Urothelium cell line (cell line): ENCODE measurements at regions not wholly inside any gene's neighbourhood (a gene's known extent, or its start where the extent isn't known, plus 50 kb on each side); places are given as distances from the start of the nearest gene placed in this dataset.
A peak's percentile ranks its signal among the peaks of the same experiment; 100 is the strongest.

ENCODE experiments used
- DNase-seq: peaks from one replicate; pipeline ENCODE4 v3.0.0; 2011; ENCODE audit warnings: low spot score, mixed read lengths
- FAIRE-seq: peaks from 2 replicates; lab custom pipeline; 2011; peaks lifted over from hg19 to GRCh38; lab: Jason Lieb, UNC

DNA sequence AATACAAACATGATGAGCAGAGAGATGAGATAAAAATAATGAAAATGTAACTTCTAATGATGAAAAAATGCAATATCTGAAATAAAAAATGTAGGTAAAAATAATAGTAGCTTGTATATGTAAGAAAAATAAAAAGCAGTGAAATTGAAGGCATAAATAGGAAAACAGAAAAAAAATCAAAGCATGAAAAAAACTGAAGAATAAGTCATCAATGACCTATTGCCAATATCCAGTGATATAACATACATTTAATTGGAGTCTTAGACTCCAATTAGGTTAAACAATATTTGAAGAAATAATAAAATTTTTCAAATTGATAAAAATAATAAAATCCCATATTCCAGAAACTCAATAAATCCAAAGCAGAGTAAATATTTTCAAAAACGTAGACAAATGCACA is 114.0 kb upstream of the HDGFL1 start:
- no peak for DNase-seq
- FAIRE-seq = no peak

DNA sequence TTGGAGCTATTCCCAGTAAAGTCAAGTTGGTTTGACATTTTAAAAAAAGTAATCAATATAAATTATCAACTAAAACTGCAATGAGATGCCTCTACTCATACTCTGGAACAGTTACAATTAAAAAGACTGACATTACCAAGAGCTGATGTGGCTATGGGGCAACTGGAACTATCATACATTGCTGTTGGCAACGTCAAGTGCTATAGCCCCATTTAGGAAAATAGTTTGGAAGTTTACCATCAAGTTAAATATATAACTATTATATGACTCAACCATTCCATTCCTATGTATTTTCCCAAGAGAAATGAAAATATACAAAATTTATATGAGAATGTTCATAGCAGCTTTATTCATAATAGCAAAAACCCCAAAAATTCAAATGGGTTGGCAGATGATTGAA is 111.4 kb upstream of the HDGFL1 start:
- FAIRE-seq (no peak), DNase-seq (no peak)

DNA sequence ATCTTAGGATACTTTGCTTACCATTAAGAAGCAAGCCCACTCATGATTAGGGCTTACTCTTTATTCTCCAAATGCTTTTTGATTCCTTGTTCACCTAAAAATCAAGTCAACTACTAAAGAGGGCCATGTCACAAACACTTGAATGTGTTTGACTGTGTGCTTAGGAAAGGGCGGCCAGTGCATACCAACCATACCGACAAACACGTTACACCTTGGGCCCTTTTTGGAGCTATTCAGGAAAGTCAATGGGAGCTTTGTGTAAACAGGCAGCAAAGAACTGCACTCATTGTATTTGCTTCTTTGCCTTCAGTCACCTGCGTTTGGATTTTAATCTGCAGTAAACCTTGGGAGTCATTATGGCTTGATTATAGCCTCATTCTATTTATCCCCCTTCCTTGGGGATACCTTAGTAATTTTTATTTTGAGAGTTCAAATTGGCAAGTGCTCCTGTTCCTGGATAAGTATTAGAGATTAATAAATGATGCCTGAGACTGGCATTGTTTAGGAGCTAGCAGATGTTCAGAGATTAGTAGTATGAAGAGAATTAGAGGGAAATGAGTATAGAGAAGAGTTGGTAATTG is 102.6 kb upstream of the HDGFL1 start:
- no peak for DNase-seq
- FAIRE-seq = no peak

DNA sequence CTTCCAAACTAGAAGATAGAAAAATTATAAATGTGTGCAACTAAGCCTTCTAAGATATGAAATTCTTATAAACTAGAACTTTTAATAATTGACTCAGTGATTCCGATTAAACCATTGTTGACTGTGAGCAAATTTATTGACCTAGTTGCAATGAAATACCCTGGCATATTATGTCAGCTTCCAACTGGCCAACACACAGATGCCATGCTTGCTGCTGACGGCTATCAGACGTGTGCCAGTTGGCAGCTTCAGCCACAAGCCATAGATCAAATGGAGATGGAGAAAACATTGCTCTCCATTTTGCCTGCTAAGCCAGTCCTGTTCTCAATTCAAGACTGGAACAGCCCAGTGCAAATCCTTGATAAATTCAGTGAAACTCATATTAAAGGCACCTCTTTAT is 101.7 kb upstream of the HDGFL1 start:
- no peak for FAIRE-seq
- DNase-seq = no peak

DNA sequence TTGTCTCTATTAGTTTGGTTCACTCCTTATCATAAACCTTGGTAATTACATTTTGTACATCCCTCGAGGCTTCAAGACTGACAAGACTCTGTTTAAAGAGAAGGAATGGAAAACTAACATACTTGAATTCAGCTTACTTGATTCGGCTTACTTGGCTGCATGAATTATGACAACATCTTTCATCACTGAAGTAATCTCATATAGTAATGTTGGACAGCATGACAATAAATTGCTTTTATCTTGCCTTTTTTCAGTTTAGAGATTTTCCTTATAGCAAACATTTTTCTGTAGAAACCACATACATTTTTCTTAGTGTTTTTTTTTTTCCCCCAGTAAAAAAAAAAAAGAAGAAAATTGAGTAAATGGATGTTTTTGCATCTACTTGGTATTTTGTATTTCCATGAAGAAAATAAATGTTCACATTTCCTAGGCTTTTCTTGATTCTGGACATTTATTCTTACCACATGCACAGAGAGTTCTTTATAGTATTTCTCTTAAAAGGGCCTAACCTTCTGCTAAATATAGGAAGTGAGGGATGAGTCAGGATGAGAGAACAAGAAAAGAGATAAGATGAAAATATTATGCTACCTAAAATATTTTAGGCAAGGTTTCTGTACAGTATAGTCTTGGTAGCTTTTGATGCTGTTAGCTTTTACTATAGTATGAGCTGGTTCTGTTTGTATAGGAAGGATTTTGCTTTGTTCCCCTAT is 101.0 kb upstream of the HDGFL1 start:
- DNase-seq = no peak
- FAIRE-seq = no peak

DNA sequence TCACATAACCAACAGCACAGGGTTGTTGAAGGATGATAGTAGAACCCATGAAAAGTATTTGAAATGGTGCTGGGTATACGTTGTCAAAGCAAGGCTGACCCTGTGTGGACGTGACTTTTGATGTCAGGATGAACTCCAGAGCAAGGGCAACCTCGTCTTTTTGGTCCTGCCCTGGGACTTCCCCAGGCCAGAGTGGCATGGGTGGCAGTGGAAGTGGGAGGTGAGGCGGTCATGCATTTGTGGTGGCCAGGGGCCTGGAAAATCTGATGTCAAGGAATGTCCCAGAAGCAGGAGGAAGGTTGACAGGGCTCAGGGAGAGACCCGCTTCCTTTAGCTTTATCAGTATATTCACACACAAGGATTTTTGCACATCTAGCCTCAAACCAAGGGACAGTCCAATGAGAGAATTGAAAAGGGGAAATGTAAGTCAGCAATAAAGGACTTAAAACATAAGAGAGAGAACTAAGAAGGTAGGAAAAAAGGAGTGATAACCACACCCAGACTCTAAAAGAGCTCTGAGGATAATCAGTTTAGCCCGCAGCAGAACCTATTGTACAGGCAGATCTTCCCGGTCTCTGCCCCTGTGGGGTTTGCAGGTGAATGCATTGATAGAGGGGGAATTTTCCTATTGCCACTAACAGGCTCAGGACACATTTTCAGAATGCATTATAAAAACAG is 98.8 kb upstream of the HDGFL1 start:
- DNase-seq = no peak
- FAIRE-seq = no peak

DNA sequence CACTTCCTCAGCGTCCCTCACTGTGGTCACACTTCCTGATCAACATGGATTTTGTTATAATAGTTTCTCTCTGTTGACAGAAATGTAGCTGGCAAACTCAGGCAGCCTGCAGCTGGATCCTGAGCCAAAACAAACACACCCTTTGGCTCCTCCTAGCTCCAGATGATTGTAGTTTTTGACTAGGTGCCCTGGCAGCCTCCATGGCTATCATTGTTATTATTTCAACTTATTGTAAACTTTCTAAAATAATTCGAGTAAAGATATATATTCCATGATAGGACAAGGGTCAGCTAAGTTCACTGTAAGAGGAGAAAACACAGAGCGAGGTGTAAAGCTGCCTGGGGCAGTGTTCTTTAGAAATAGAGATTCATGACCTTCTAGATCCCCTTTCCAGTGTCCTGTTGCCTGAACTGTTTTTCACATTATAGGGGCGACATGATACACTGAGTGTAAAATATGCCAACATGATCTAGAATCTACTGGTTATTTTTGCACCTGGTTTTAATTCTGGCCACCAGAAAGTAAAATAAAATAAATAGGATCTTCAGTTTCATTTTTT is 98.2 kb upstream of the HDGFL1 start:
- FAIRE-seq (no peak), DNase-seq (peak; percentile 15)

DNA sequence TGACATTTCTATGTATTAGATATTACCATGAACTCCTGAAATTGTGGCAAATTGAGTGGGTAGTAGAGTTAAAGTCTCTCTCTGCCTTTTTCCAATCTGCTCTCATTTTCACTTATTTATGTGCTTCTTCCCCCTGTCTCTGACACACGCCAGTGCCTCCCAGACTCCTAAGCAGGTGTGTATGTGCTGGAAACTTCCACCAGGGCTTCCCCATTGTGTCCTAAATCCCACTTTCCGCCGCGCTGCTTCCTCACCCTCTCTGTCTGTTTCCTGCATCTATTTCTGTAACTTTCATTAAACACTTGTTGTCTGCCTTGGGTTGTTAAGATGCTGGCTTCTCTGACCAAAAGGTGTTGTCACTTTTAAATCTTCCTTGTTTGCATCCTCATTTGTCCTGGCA is 97.6 kb upstream of the HDGFL1 start:
- FAIRE-seq = no peak
- DNase-seq = no peak

DNA sequence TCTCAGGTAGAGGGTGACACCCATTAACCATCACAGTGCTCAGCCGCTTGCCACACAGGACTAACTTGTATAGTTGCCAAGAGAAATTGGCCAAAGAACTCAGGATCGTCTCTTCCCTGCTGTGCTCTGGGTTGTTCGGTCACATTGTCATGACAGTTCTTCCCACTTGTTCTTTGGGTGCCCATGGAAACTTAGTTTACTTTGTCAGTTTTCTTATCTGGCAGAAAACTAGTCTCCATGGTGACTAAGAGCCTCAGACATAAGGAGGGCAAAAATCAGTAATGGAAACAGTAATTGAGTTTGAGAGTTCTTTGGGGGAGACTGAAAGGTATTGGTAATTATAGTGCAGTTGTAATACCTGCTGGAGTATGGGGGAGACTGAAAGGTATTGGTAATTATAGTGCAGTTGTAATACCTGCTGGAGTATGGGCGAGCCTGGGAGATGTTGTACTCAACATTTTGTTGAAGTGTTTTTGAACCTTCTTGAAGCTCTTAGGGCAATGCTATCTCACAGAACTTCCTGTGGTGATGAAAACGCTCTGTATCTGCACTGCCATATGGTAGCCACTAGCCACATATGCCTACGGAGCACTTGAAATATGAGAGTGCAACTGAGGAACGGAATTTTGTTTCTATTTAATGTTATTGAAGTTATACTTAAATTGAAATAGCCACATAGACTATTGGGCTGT is 95.2 kb upstream of the HDGFL1 start:
- DNase-seq (no peak), FAIRE-seq (no peak)

DNA sequence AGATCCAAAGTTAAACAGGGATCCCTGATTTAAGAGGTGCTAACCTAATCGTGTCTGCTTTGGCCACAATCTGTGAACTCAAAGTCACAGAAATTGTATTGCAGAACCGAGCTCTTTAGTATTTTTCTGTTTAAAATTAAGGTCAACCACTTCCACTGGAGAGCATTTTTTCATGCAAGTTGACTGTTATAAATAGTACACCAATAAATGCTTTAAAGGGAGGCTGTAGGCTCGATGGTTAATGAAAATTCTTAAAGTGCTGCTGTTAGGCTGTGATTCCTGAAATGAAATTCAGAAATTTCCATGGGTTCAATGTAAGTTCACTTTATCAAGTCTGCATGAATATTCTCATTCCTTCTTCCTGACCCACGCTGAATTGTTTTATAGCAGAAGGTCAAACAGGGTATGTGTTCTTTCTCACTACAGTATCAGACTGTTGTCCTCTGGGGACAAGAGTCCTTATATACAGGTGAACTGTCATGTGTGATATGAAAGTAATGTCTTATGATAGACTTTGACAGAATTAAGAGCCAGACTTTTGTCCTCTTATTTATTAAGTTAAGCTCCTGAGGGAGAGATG is 92.5 kb upstream of the HDGFL1 start:
- DNase-seq (no peak), FAIRE-seq (no peak)

DNA sequence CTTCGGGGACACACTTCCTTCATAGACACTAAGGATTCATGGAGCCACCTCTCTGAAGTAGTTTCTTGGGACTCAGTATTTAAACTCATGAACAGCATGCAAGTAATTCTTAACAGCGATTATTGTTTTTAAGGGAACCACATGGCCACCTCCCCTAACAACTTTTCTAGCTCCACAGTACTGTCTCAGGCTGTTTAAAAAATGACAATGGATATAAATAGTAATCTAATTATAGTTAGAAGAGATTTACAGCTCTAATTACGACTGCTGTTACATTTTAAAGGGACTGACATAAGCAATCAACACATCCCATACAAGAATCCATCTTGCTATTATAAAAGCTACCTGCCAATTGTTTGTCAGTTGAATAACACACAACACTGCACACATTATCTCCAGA is 72.1 kb upstream of the HDGFL1 start:
- no peak for DNase-seq
- FAIRE-seq = no peak

DNA sequence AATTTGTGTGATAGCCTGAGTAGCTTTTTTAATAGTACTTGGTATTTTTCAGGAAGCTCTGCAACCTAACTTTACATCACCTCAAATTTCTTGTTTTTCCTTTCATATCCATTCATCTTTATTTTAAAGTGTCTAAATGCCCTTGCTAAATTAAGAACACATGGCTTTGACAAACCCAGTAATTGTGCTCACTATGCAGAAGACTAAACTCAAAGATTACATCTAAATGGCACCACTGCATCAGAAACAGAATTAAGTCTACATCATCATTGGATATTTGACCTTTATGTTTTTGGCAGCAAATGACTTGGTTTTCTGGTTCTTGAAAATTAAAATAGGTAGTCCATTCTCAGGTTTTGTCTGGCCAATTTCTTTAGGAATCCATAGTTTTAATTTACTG is 69.6 kb upstream of the HDGFL1 start:
- DNase-seq (no peak), FAIRE-seq (no peak)

DNA sequence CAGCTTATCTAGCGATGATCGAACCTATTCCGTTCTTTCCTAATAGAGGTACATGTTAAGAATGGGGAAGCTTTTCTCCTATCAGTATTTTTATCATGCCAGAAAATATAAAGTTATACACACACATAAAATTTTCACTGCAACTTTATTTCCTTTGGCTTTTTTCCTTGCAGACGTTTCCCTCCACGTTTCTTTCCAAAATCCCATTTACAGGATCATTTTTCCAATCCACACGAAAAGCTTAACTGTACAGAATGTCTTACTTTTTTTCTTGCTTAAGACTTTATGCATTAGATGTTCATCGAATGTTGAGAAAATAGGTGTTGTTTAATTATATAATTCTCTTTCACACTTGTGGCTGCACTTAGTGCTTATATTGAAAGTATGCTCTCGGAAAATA is 62.9 kb upstream of the HDGFL1 start:
- DNase-seq = no peak
- no peak for FAIRE-seq

DNA sequence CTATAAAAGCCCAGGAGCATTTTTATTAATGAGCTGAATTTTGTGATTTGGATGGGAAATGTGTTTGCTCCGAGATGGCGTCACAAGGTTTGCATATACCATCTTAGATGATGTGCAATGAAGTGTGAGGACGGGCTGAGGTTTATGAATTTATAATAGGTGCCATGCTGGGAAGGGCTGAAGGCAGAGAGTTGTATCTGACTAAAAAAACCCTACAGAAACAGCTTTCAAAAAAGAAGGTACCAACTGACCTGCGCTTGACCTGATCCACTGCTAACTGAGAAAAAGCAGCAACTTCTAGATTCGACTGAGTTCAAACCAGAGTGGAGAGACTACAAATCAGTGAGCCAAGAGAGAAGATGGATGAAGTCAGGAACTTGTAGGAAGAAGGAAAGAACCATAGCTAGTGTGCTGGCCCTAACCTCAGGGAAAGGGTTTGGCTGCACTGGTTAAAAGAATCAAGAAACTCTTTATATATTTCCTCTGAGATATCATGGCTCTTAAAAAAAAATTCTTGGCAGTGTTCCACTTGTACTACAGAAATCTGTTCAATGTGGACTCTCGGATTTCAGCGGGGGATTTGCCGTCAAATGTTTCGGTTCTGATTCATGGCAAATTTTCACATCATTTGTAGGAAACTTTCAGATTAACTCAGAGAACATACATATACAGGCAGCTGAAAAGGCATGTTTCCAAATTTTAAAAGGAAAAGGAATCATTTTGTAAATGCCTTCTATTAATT is 56.5 kb upstream of the HDGFL1 start:
- DNase-seq (no peak), FAIRE-seq (no peak)

DNA sequence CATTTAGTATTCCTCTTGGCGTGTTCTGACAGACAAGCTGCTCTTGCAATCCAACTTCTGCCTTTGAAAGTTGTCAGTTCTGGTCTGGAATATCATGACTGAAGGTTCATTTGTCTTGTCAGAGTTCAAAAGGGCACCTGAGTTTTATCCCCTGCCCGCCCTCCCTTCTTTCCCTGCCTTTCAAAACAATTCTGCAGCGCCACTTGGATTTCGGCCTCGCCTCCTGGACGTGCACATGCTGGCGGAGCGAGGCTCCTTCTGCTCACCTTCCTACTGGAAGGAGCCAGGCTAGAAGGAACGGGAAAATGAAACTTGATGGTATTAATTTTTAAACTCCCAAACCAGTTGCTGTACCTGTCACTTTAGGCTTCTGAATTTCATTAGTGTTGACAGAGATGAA is 55.7 kb upstream of the HDGFL1 start:
- no peak for FAIRE-seq

DNA sequence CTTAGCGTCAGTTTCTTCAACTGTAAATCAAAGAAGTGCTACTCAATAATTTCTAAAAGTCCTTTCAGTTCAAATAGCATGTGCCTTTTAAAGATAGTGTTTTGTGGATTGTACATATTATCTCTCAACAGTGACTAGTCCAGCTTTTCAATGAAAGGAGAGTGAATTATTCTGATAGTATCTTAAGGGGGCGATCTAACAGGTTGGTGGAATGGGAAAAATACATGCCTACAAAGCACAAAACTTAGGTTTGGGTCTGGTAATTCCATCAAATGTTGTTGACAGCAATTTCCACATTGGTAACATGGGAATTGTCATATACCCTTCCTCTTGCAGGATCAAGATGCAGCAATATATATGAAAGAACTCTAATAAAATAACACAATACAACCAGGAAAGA is 50.1 kb upstream of the HDGFL1 start:
- DNase-seq (no peak), FAIRE-seq (no peak)

More for the DNA sequence above, 55.7 kb upstream of the HDGFL1 start:
- DNase-seq = no peak
